MCF 10A (cell line): ENCODE measurements at regions not wholly inside any gene's neighbourhood (a gene's known extent, or its start where the extent isn't known, plus 50 kb on each side); places are given as distances from the start of the nearest gene placed in this dataset.
A peak's percentile ranks its signal among the peaks of the same experiment; 100 is the strongest.

Experiments
- BruUV-seq: library from RNA; stranded (reverse); fragments of 400-500 nt; replicated peaks from 2 replicates; lab custom pipeline; 2021; lab: Mats Ljungman, UMichigan
- CTCF ChIA-PET: fragments of 300-600 bp; sonication (Branson Sonifier 250); formaldehyde crosslinking; extraction: SDS; loops from one replicate; lab custom pipeline; 2021; ENCODE audit warnings: antibody characterized with exemption, inconsistent platforms; lab: Yijun Ruan, JAX
- POLR2A ChIA-PET: fragments of 300-600, 350-650 bp; sonication (Branson Sonifier 250); formaldehyde crosslinking; extraction: SDS; loops from one replicate; lab custom pipeline; 2020; ENCODE audit warnings: antibody characterized with exemption, inconsistent platforms; lab: Yijun Ruan, JAX
- DNase-seq: peaks from one replicate; pipeline ENCODE4 v3.0.0-alpha.2; 2018; ENCODE audit not compliant: unreplicated experiment
- H3K27ac Mint-ChIP-seq: one replicate; pipeline ENCODE4 v1.8.0; 2022; ENCODE audit warnings: mild to moderate bottlenecking, low read depth, mixed read lengths; ENCODE audit not compliant: unreplicated experiment
- H3K27me3 Mint-ChIP-seq: one replicate; pipeline ENCODE4 v1.8.0; 2022; ENCODE audit warnings: mixed read lengths; ENCODE audit not compliant: insufficient read depth, unreplicated experiment
- H3K36me3 Mint-ChIP-seq: one replicate; pipeline ENCODE4 v1.8.0; 2022; ENCODE audit warnings: mild to moderate bottlenecking, moderate library complexity, mixed read lengths; ENCODE audit not compliant: insufficient read depth, unreplicated experiment
- H3K4me1 Mint-ChIP-seq: one replicate; pipeline ENCODE4 v1.8.0; 2022; ENCODE audit warnings: mixed read lengths; ENCODE audit not compliant: insufficient read depth, unreplicated experiment
- H3K4me3 Mint-ChIP-seq: one replicate; pipeline ENCODE4 v1.8.0; 2022; ENCODE audit warnings: mild to moderate bottlenecking, moderate library complexity, mixed read lengths; ENCODE audit not compliant: unreplicated experiment
- H3K9me3 Mint-ChIP-seq: one replicate; pipeline ENCODE4 v1.8.0; 2022; ENCODE audit warnings: mixed read lengths; ENCODE audit not compliant: unreplicated experiment
- CTCF ChIP-seq: fragments of 200-600 bp; IDR thresholded peaks from one replicate; pipeline ENCODE4 v1.8.0; 2022; ENCODE audit warnings: antibody characterized with exemption, mild to moderate bottlenecking; ENCODE audit not compliant: unreplicated experiment
- intact Hi-C: fragments of 100-400 bp; cut with micrococcal nuclease; formaldehyde crosslinking; loops from 2 replicates; pipeline ENCODE4 v1.14.1; 2022

DNA sequence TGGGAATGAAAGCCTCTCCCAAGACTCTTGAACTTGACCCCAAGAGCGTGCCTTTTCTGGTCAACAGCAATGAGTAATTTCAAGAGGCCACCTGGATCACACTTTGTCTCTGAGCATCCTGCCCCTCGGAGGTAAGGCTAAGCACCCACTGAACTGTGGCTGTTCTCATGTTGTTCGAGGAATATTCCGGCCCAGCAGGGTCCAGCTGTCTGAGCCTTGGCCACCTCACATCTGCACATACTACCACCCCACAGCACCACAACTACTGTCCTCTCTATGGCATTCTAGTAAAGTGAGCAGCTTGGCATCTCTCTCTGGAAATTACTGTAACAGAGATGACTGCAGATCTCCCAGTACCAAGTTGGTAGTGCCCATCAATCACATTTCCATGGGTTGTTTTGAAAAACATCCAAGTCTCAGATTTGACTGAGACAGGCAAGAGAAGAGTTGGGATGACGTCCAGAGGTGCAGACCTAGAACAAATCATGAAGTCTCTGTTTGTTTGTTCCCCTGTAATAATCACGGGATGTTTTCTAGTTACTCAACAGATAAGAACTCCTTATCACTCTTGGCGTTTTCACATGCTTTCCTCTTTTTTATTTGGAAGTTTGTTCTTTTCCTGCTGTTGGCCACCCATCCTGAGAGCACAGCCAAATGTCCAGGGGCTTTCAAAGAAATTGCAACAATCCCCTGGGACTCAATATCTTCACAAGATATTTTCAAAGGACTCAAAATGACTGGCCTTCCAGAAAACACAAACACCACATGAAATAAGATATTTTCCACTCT, 336.0 kb upstream of the TNP1 start:
- Mint-ChIP-seq H3K9me3 (peaks cover 8% of the 10 kb centered on the region), H3K27me3 (no peaks in the 10 kb centered on the region), H3K4me1 (no peaks in the 10 kb centered on the region), H3K4me3 (no peak overlapping the region), H3K27ac (no peak overlapping the region), H3K36me3 (no peaks in the 10 kb centered on the region)
- ChIA-PET POLR2A (no interaction called here), CTCF (interaction anchor here (0.5 kb wide), 1 partner anchor 14 kb away, joined by 4 read pairs; no protein-coding TSS in a partner anchor)
- DNase-seq = no peak
- no peak for TF ChIP-seq CTCF
- intact Hi-C loops = no loop called here
- no TSS peak for BruUV-seq

DNA sequence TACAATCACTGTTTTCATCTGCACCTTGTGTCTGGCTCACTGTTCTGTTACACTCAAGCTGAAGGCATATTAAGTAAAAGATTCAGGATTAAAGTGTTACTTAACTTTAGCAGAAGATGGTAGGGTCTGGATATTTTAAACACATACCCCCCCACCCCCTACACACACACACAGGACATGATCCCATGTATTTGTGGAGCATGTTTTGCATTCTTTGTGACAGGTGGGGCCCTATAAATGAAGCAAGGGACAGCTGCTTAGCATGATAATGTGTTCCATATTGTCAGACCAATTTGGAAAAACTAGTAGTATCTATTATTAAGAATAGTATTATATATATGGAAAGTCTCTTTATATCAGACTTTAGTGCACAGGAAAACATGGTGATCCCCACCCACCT, 335.2 kb upstream of the TNP1 start:
- H3K9me3 Mint-ChIP-seq = peaks cover 8% of the 10 kb centered on the region
- no peak for TF ChIP-seq CTCF
- no peaks in the 10 kb centered on the region for H3K4me1 Mint-ChIP-seq
- intact Hi-C loops = no loop called here
- DNase-seq = no peak
- CTCF ChIA-PET = interaction anchor here (0.6 kb wide), 1 partner anchor 89 kb away, joined by 5 read pairs; no protein-coding TSS in a partner anchor
- no TSS peak for BruUV-seq
- H3K36me3 Mint-ChIP-seq = no peaks in the 10 kb centered on the region
- POLR2A ChIA-PET = no interaction called here
- H3K27me3 Mint-ChIP-seq = no peaks in the 10 kb centered on the region
- H3K4me3 Mint-ChIP-seq = no peak overlapping the region
- H3K27ac Mint-ChIP-seq = no peak overlapping the region

- H3K27me3 Mint-ChIP-seq = no peaks in the 10 kb centered on the region
- CTCF ChIA-PET = interaction anchor here (0.6 to 1.0 kb wide), 3 partner anchors 497 to 504 kb away, joined by 3 read pairs; no protein-coding TSS in a partner anchor
- peaks cover 8% of the 10 kb centered on the region for H3K9me3 Mint-ChIP-seq
- no TSS peak for BruUV-seq
- no peaks in the 10 kb centered on the region for H3K4me1 Mint-ChIP-seq
- no peak for TF ChIP-seq CTCF
- POLR2A ChIA-PET = interaction anchor here (0.7 kb wide), 1 partner anchor 293 kb away, joined by 3 read pairs; no protein-coding TSS in a partner anchor
- peak; percentile 6 for DNase-seq
- no peak overlapping the region for H3K4me3 Mint-ChIP-seq
- intact Hi-C loops = no loop called here
- no peak overlapping the region for H3K27ac Mint-ChIP-seq
- no peaks in the 10 kb centered on the region for H3K36me3 Mint-ChIP-seq
Observed at GRCh38 chr2:217193431-217194340, 333.8 kb upstream of the TNP1 start.

DNA sequence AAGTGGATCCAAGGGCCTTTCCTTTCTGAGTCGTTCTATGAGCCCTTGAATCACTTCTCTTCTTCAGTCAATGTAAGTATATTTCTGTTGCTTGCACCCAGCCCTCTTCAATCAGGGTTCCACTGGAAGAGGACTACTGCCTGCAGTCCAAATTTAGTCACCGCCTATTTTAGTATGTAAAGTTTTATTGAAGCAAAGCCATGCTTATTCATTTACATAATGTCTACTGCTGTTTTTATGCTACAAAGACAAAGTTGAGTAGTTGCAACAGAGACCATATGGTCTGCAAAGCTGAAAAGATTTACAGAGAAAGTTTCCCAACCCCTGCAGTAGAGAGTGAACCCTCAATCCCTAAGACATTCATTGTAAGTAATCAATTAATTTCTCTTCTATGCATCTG, 332.5 kb upstream of the TNP1 start:
- TF ChIP-seq CTCF = no peak
- Mint-ChIP-seq H3K27ac (no peak overlapping the region), H3K9me3 (peaks cover 8% of the 10 kb centered on the region), H3K4me1 (no peaks in the 10 kb centered on the region), H3K36me3 (no peaks in the 10 kb centered on the region), H3K4me3 (no peak overlapping the region), H3K27me3 (no peaks in the 10 kb centered on the region)
- POLR2A ChIA-PET = no interaction called here
- no TSS peak for BruUV-seq
- intact Hi-C loops = no loop called here
- DNase-seq = no peak
- CTCF ChIA-PET = interaction anchor here (0.7 kb wide), 1 partner anchor 247 kb away, joined by 5 read pairs; no protein-coding TSS in a partner anchor
